Progenitor cell of endocrine pancreas (in vitro differentiated cells): ENCODE measurements at regions not wholly inside any gene's neighbourhood (a gene's known extent, or its start where the extent isn't known, plus 50 kb on each side); places are given as distances from the start of the nearest gene placed in this dataset.

Experiments used
- DNase-seq: peaks from one replicate; pipeline ENCODE4 v3.0.0; 2021; ENCODE audit warnings: low spot score; ENCODE audit not compliant: unreplicated experiment
- H3K27ac Mint-ChIP-seq: 2 replicates; pipeline ENCODE4 v1.8.0; 2021; ENCODE audit warnings: mild to moderate bottlenecking, moderate library complexity, mixed read lengths
- H3K27me3 Mint-ChIP-seq: 2 replicates; pipeline ENCODE4 v1.8.0; 2021; ENCODE audit warnings: mixed read lengths
- H3K36me3 Mint-ChIP-seq: 2 replicates; pipeline ENCODE4 v1.8.0; 2022; ENCODE audit warnings: mixed read lengths; ENCODE audit not compliant: insufficient read depth
- H3K4me1 Mint-ChIP-seq: 2 replicates; pipeline ENCODE4 v1.8.0; 2021; ENCODE audit warnings: low read depth, mixed read lengths
- H3K4me3 Mint-ChIP-seq: 2 replicates; pipeline ENCODE4 v1.8.0; 2021; ENCODE audit warnings: low read depth, mild to moderate bottlenecking, moderate library complexity, mixed read lengths
- H3K9me3 Mint-ChIP-seq: 2 replicates; pipeline ENCODE4 v1.8.0; 2021; ENCODE audit warnings: low read depth, mixed read lengths
- CTCF ChIP-seq: fragments of 200-600 bp; sonication (generic); IDR thresholded peaks from one replicate; pipeline ENCODE4 v1.5.0; 2021; ENCODE audit warnings: antibody characterized with exemption, mild to moderate bottlenecking; ENCODE audit not compliant: unreplicated experiment

DNA sequence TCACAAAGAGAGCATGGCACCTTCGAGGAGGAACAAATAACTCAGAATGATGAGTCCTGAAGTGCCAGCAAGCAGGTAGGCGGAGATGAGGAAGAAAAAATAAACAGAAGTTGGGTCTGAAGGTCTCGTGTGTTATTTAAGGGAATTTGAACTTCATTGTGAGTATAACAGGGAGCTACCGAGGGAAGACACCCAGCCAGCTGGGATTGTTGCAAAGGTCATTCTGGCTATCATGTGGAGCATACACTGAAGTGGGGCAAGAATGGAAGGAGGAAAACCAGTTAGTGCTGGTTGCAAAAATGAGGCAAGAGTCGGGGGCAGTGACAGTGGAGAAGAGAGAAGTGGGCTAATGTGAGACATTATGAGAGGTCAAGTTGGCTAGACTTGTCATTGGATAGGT is 53.6 kb upstream of the RAP1A start:
- DNase-seq = no peak
- H3K27me3 Mint-ChIP-seq = peaks cover 18% of the 10 kb centered on the region
- H3K4me1 Mint-ChIP-seq = peaks cover 19% of the 10 kb centered on the region
- H3K27ac Mint-ChIP-seq = no peak overlapping the region
- H3K4me3 Mint-ChIP-seq = no peak overlapping the region
- no peak for TF ChIP-seq CTCF
- H3K9me3 Mint-ChIP-seq = no peaks in the 10 kb centered on the region
- H3K36me3 Mint-ChIP-seq = no peaks in the 10 kb centered on the region

DNA sequence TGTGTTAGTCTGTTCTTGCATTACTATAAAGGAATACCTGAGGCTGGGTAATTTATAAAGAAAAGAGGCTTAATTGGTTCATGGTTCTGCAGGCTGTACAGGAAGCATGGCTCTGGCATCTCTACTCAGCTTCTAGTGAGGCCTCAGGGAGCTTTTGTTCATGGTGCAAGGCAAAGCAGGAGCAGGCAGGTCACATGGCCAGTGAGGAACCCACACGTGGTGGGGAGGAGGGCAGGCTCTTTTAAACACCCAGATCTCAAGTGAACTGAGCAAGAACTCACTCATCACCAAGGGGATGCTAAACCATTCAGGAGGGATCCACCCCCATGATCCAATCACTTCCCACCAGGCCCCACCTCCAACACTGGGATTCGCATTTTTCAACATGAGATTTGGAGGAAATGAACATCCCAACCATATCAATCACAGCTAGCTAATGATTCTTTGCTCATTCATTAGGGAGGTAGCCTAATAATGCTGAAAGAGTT is 51.4 kb upstream of the RAP1A start:
- Mint-ChIP-seq H3K27me3 (peaks cover 25% of the 10 kb centered on the region), H3K36me3 (no peaks in the 10 kb centered on the region), H3K4me3 (no peak overlapping the region), H3K27ac (no peak overlapping the region), H3K4me1 (peaks cover 5% of the 10 kb centered on the region), H3K9me3 (no peaks in the 10 kb centered on the region)
- no peak for TF ChIP-seq CTCF
- no peak for DNase-seq
